CD4-positive, alpha-beta T cell (primary cell): ENCODE measurements at regions not wholly inside any gene's neighbourhood (a gene's known extent, or its start where the extent isn't known, plus 50 kb on each side); places are given as distances from the start of the nearest gene placed in this dataset.

Experiments used
- ATAC-seq: fragments of 200-7000 bp; cut with Tn5 transposase; one replicate; pipeline ENCODE4 v1.10.0; 2022; ENCODE audit warnings: mild to moderate bottlenecking; ENCODE audit not compliant: poor library complexity
- CTCF ChIA-PET: fragments of 350-600 bp; sonication (Branson Sonifier 250); formaldehyde crosslinking; loops from one replicate; lab custom pipeline; 2021; ENCODE audit warnings: antibody characterized with exemption, inconsistent platforms; lab: Charles Lee
- POLR2A ChIA-PET: fragments of 350-600 bp; sonication (Branson Sonifier 250); formaldehyde crosslinking; loops from one replicate; lab custom pipeline; 2021; ENCODE audit warnings: antibody characterized with exemption, inconsistent platforms; lab: Charles Lee
- DNase-seq, 14 experiments: peaks; one replicate each; pipeline ENCODE4 v3.0.0-alpha.2; 2013 to 2020; ENCODE audit warnings: mixed read lengths in 2 of 14
- H3K27ac ChIP-seq, 2 donors: one replicate each; pipeline versions ENCODE4 v1.5.1 to v1.7.0; 2013; ENCODE audit warnings: low read length in 2 of 2, low read depth in 1 of 2, mild to moderate bottlenecking in 1 of 2
- H3K27me3 ChIP-seq, 2 experiments: 1 replicate in 1 of 2; 2 replicates in 1 of 2; pipeline versions ENCODE4 v1.6.1 to v1.7.0; 2013; ENCODE audit warnings: low read length in 2 of 2, control low read depth in 1 of 2, mild to moderate bottlenecking in 1 of 2, moderate library complexity in 1 of 2; ENCODE audit not compliant: insufficient read depth in 2 of 2, control insufficient read depth in 1 of 2
- H3K36me3 ChIP-seq: one replicate; pipeline ENCODE4 v1.6.1; 2013; ENCODE audit warnings: low read length, control low read depth; ENCODE audit not compliant: insufficient read depth
- H3K4me1 ChIP-seq: one replicate; pipeline ENCODE4 v1.6.1; 2013; ENCODE audit warnings: low read length, control low read depth; ENCODE audit not compliant: insufficient read depth
- H3K4me3 ChIP-seq: one replicate; pipeline ENCODE4 v1.5.1; 2013; ENCODE audit warnings: mild to moderate bottlenecking, low read length, moderate library complexity
- H3K9me3 ChIP-seq, 2 experiments: 1 replicate in 1 of 2; 2 replicates in 1 of 2; pipeline versions ENCODE4 v1.6.1 to v1.7.0; 2013; ENCODE audit warnings: low read length in 2 of 2, mild to moderate bottlenecking in 2 of 2, control low read depth in 1 of 2, moderate library complexity in 1 of 2; ENCODE audit not compliant: control insufficient read depth in 1 of 2, insufficient read depth in 1 of 2
- H3K27ac Mint-ChIP-seq: one replicate; pipeline ENCODE4 v1.8.0; 2020; ENCODE audit warnings: mixed read lengths
- H3K27me3 Mint-ChIP-seq: one replicate; pipeline ENCODE4 v1.8.0; 2021; ENCODE audit warnings: mixed read lengths
- H3K36me3 Mint-ChIP-seq: one replicate; pipeline ENCODE4 v1.8.0; 2021; ENCODE audit warnings: low read depth, mixed read lengths
- H3K4me1 Mint-ChIP-seq: one replicate; pipeline ENCODE4 v1.8.0; 2021; ENCODE audit warnings: low read depth, mixed read lengths
- H3K4me3 Mint-ChIP-seq: one replicate; pipeline ENCODE4 v1.8.0; 2020; ENCODE audit warnings: mild to moderate bottlenecking, mixed read lengths
- H3K9me3 Mint-ChIP-seq: one replicate; pipeline ENCODE4 v1.8.0; 2020; ENCODE audit warnings: mixed read lengths
- CTCF ChIP-seq: fragments of 200-600 bp; IDR thresholded peaks from one replicate; pipeline ENCODE4 v1.8.0; 2022; ENCODE audit warnings: antibody characterized with exemption, mild to moderate bottlenecking
- intact Hi-C, 2 experiments: fragments of 100-400 bp; cut with DNase I in 1 of 2; cut with micrococcal nuclease in 1 of 2; formaldehyde crosslinking; loops; one replicate each; pipeline versions ENCODE4 v1.15.1 to v1.9.0; 2023 to 2025; cut with DNase I, micrococcal nuclease

- Histone ChIP-seq H3K27me3 (peaks cover 0 to 2% of the 10 kb centered on the region in 2 experiments), H3K27ac (no peak overlapping the region), H3K36me3 (no peaks in the 10 kb centered on the region), H3K4me3 (no peak overlapping the region), H3K4me1 (no peaks in the 10 kb centered on the region), H3K9me3 (no peaks in the 10 kb centered on the region)
- no peak overlapping the region for H3K27ac Mint-ChIP-seq
- intact Hi-C loops = no loop called here
- ChIA-PET POLR2A (no interaction called here), CTCF (no interaction called here)
- no peaks in the 10 kb centered on the region for H3K36me3 Mint-ChIP-seq
- ATAC-seq = no peak
- H3K9me3 Mint-ChIP-seq = no peaks in the 10 kb centered on the region
- H3K4me3 Mint-ChIP-seq = no peak overlapping the region
- H3K4me1 Mint-ChIP-seq = no peaks in the 10 kb centered on the region
- no peak for DNase-seq
- TF ChIP-seq CTCF = no peak
- peaks cover 42% of the 10 kb centered on the region for H3K27me3 Mint-ChIP-seq
Measured at GRCh38 chr7:24143547-24143946, 140.4 kb upstream of the NPY start.

- Histone ChIP-seq H3K27me3 (peaks cover 0 to 8% of the 10 kb centered on the region in 2 experiments), H3K4me1 (no peaks in the 10 kb centered on the region), H3K36me3 (no peaks in the 10 kb centered on the region), H3K27ac (no peak overlapping the region), H3K4me3 (no peak overlapping the region), H3K9me3 (peaks cover 5 to 13% of the 10 kb centered on the region in 2 experiments)
- intact Hi-C loops = no loop called here
- ChIA-PET POLR2A (no interaction called here), CTCF (no interaction called here)
- Mint-ChIP-seq H3K9me3 (peaks cover 7% of the 10 kb centered on the region), H3K4me3 (no peak overlapping the region), H3K4me1 (no peaks in the 10 kb centered on the region), H3K27ac (no peak overlapping the region), H3K27me3 (peaks cover 21% of the 10 kb centered on the region), H3K36me3 (no peaks in the 10 kb centered on the region)
- ATAC-seq = no peak
- DNase-seq = no peak
- TF ChIP-seq CTCF = no peak
Measured at GRCh38 chr7:24151944-24152343, 132.0 kb upstream of the NPY start.

- H3K36me3 ChIP-seq = no peaks in the 10 kb centered on the region
- peaks cover 7% of the 10 kb centered on the region for H3K9me3 Mint-ChIP-seq
- peaks cover 21% of the 10 kb centered on the region for H3K27me3 Mint-ChIP-seq
- H3K27me3 ChIP-seq = peaks cover 0 to 8% of the 10 kb centered on the region in 2 experiments
- no peak overlapping the region for H3K4me3 Mint-ChIP-seq
- DNase-seq = no peak
- H3K9me3 ChIP-seq = peaks cover 5 to 13% of the 10 kb centered on the region in 2 experiments
- H3K4me3 ChIP-seq = no peak overlapping the region
- no peaks in the 10 kb centered on the region for H3K4me1 Mint-ChIP-seq
- ChIA-PET CTCF (no interaction called here), POLR2A (no interaction called here)
- H3K4me1 ChIP-seq = no peaks in the 10 kb centered on the region
- ATAC-seq = no peak
- H3K27ac ChIP-seq = no peak overlapping the region
- H3K27ac Mint-ChIP-seq = no peak overlapping the region
- TF ChIP-seq CTCF = no peak
- intact Hi-C loops = no loop called here
- no peaks in the 10 kb centered on the region for H3K36me3 Mint-ChIP-seq
Measured at GRCh38 chr7:24152356-24152755, 131.6 kb upstream of the NPY start.
